ENCODE measurements at regions not wholly inside any gene's neighbourhood (a gene's known extent, or its start where the extent isn't known, plus 50 kb on each side); places are given as distances from the start of the nearest gene placed in this dataset.

DNA sequence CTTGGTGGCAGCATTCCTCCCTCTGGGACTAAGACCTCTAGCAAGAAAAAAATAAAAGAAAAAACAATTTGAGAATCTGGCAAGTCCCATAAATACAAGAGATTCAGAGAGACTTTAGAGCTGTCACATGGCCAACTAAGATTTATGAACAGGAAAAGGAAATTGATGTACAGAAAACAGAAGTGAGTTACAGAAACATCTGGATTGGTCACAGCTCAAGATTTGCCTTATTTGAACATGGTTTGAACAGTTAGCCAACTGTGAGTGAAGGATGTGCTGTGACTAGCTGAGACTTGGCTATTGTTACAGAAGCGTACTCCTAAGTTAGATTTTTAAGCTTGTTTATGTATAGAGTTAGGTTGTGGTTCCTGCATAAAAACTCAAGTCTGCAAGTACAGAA is 340.2 kb downstream of the SLCO4C1 start:
- H3K14ac ChIP-seq (ENCODE audit: low read length): no peak overlapping the region
- no peak overlapping the region for H3K18ac ChIP-seq (ENCODE audit: low read length)
- H2AFZ ChIP-seq (ENCODE audit: low read length): no peak overlapping the region
- H3K4me3 ChIP-seq (ENCODE audit: low read length in 2 of 2): no peak overlapping the region
- no peak overlapping the region for H3K4ac ChIP-seq (ENCODE audit: low read length)
- no peak overlapping the region for H3K4me2 ChIP-seq (ENCODE audit: insufficient read depth, low read length, poor library complexity, severe bottlenecking)
- H3K27me3 ChIP-seq (ENCODE audit: control insufficient read depth in 3 of 3, insufficient read depth in 3 of 3, low read depth in 1 of 3, low read length in 3 of 3): no peaks in the 10 kb centered on the region
- H2AK5ac ChIP-seq (ENCODE audit: low read depth, low read length): no peak overlapping the region
- WGBS, 2 donors (ENCODE audit: extremely low coverage in 2 of 2, insufficient read length in 2 of 2, insufficient replicate concordance in 1 of 2): no CpG with 5 or more reads among the region's 1 CpG
- H2BK15ac ChIP-seq (ENCODE audit: low read length): no peak overlapping the region
- H2BK120ac ChIP-seq (ENCODE audit: low read depth, low read length): no peak overlapping the region
- H3K27ac ChIP-seq (replicated peaks; ENCODE audit: low read length): no peak overlapping the region
- H2BK5ac ChIP-seq (ENCODE audit: low read length): no peak overlapping the region
- no peak overlapping the region for H2BK12ac ChIP-seq (ENCODE audit: low read length)
- H3K4me1 ChIP-seq (ENCODE audit: control insufficient read depth in 2 of 2, insufficient read depth in 1 of 2, low read depth in 1 of 2, low read length in 2 of 2): no peaks in the 10 kb centered on the region
- no peak overlapping the region for H4K8ac ChIP-seq (ENCODE audit: low read depth, low read length)
- H4K91ac ChIP-seq (ENCODE audit: low read depth, low read length, poor library complexity): no peak overlapping the region
- no peak for DNase-seq (ENCODE audit: low spot score)
- no peaks in the 10 kb centered on the region for H3K9me3 ChIP-seq (replicated peaks in 1 of 2; ENCODE audit: control insufficient read depth in 2 of 2, insufficient read depth in 1 of 2, low read depth in 1 of 2, low read length in 2 of 2)
- H3K23ac ChIP-seq (ENCODE audit: low read depth, low read length, poor library complexity): no peak overlapping the region
- no peaks in the 10 kb centered on the region for H3K79me1 ChIP-seq (ENCODE audit: low read depth, low read length)
- H3K9ac ChIP-seq (ENCODE audit: low read depth, low read length, poor library complexity): no peak overlapping the region
- no peaks in the 10 kb centered on the region for H3K36me3 ChIP-seq (replicated peaks in 1 of 2; ENCODE audit: control insufficient read depth in 2 of 2, insufficient read depth in 2 of 2, low read length in 2 of 2)

- H2BK12ac ChIP-seq (ENCODE audit: low read length): no peak overlapping the region
- H3K4me1 ChIP-seq (ENCODE audit: control insufficient read depth in 2 of 2, insufficient read depth in 1 of 2, low read depth in 1 of 2, low read length in 2 of 2): no peaks in the 10 kb centered on the region
- no peak overlapping the region for H3K14ac ChIP-seq (ENCODE audit: low read length)
- no peak overlapping the region for H2BK15ac ChIP-seq (ENCODE audit: low read length)
- no peak overlapping the region for H3K9ac ChIP-seq (ENCODE audit: low read depth, low read length, poor library complexity)
- H3K4me3 ChIP-seq (ENCODE audit: low read length in 2 of 2): no peak overlapping the region
- no peaks in the 10 kb centered on the region for H3K36me3 ChIP-seq (replicated peaks in 1 of 2; ENCODE audit: control insufficient read depth in 2 of 2, insufficient read depth in 2 of 2, low read length in 2 of 2)
- H3K27me3 ChIP-seq (ENCODE audit: control insufficient read depth in 3 of 3, insufficient read depth in 3 of 3, low read depth in 1 of 3, low read length in 3 of 3): no peaks in the 10 kb centered on the region
- no peak overlapping the region for H2BK120ac ChIP-seq (ENCODE audit: low read depth, low read length)
- no peak overlapping the region for H3K4ac ChIP-seq (ENCODE audit: low read length)
- H2BK5ac ChIP-seq (ENCODE audit: low read length): no peak overlapping the region
- no peak overlapping the region for H3K27ac ChIP-seq (replicated peaks; ENCODE audit: low read length)
- no peaks in the 10 kb centered on the region for H3K9me3 ChIP-seq (replicated peaks in 1 of 2; ENCODE audit: control insufficient read depth in 2 of 2, insufficient read depth in 1 of 2, low read depth in 1 of 2, low read length in 2 of 2)
- H3K18ac ChIP-seq (ENCODE audit: low read length): no peak overlapping the region
- no peak overlapping the region for H4K91ac ChIP-seq (ENCODE audit: low read depth, low read length, poor library complexity)
- H4K8ac ChIP-seq (ENCODE audit: low read depth, low read length): no peak overlapping the region
- H2AK5ac ChIP-seq (ENCODE audit: low read depth, low read length): no peak overlapping the region
- no peak for DNase-seq (ENCODE audit: low spot score)
- no peak overlapping the region for H2AFZ ChIP-seq (ENCODE audit: low read length)
- H3K23ac ChIP-seq (ENCODE audit: low read depth, low read length, poor library complexity): no peak overlapping the region
- H3K79me1 ChIP-seq (ENCODE audit: low read depth, low read length): no peaks in the 10 kb centered on the region
- no peak overlapping the region for H3K4me2 ChIP-seq (ENCODE audit: insufficient read depth, low read length, poor library complexity, severe bottlenecking)
These were observed 346.1 kb downstream of the SLCO4C1 start for GRCh38 chr5:101950019-101950418.

DNA sequence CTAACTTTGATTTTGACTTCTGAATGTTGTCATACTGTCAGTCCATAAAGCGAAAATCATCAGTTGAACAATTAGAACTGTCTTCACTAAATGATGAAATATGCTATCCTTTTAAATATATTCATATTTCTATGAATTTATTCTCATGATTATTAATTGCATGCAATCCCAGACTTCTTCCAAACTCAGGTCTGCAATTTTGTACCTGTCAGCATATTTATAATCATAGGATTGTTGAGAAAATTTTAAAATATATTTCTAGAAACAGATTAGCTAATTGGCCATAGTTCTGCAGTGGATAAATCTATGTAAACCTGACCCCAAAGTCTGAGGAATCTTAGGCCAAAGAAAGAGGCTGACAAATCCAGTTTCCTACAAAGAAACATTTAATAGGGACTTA is 347.5 kb downstream of the SLCO4C1 start:
- Histone ChIP-seq H3K23ac (ENCODE audit: low read depth, low read length, poor library complexity) (no peak overlapping the region), H3K36me3 (replicated peaks in 1 of 2; ENCODE audit: control insufficient read depth in 2 of 2, insufficient read depth in 2 of 2, low read length in 2 of 2) (no peaks in the 10 kb centered on the region), H2BK15ac (ENCODE audit: low read length) (no peak overlapping the region), H3K4me1 (ENCODE audit: control insufficient read depth in 2 of 2, insufficient read depth in 1 of 2, low read depth in 1 of 2, low read length in 2 of 2) (no peaks in the 10 kb centered on the region), H4K91ac (ENCODE audit: low read depth, low read length, poor library complexity) (no peak overlapping the region), H3K27me3 (ENCODE audit: control insufficient read depth in 3 of 3, insufficient read depth in 3 of 3, low read depth in 1 of 3, low read length in 3 of 3) (no peaks in the 10 kb centered on the region), H2AK5ac (ENCODE audit: low read depth, low read length) (no peak overlapping the region), H3K27ac (replicated peaks; ENCODE audit: low read length) (no peak overlapping the region), H3K9me3 (replicated peaks in 1 of 2; ENCODE audit: control insufficient read depth in 2 of 2, insufficient read depth in 1 of 2, low read depth in 1 of 2, low read length in 2 of 2) (no peaks in the 10 kb centered on the region), H2BK12ac (ENCODE audit: low read length) (no peak overlapping the region), H2BK120ac (ENCODE audit: low read depth, low read length) (no peak overlapping the region), H4K8ac (ENCODE audit: low read depth, low read length) (no peak overlapping the region), H3K14ac (ENCODE audit: low read length) (no peak overlapping the region), H3K18ac (ENCODE audit: low read length) (no peak overlapping the region), H3K4me3 (ENCODE audit: low read length in 2 of 2) (no peak overlapping the region), H3K4me2 (ENCODE audit: insufficient read depth, low read length, poor library complexity, severe bottlenecking) (no peak overlapping the region), H3K9ac (ENCODE audit: low read depth, low read length, poor library complexity) (no peak overlapping the region), H2BK5ac (ENCODE audit: low read length) (no peak overlapping the region), H3K4ac (ENCODE audit: low read length) (no peak overlapping the region), H3K79me1 (ENCODE audit: low read depth, low read length) (no peaks in the 10 kb centered on the region), H2AFZ (ENCODE audit: low read length) (no peak overlapping the region)
- DNase-seq (ENCODE audit: low spot score): no peak
- WGBS, 2 donors (ENCODE audit: extremely low coverage in 2 of 2, insufficient read length in 2 of 2, insufficient replicate concordance in 1 of 2): no CpG with 5 or more reads among the region's 1 CpG

- no peak overlapping the region for H3K9ac ChIP-seq (ENCODE audit: low read depth, low read length, poor library complexity)
- no peaks in the 10 kb centered on the region for H3K36me3 ChIP-seq (replicated peaks in 1 of 2; ENCODE audit: control insufficient read depth in 2 of 2, insufficient read depth in 2 of 2, low read length in 2 of 2)
- H2BK120ac ChIP-seq (ENCODE audit: low read depth, low read length): no peak overlapping the region
- no peak overlapping the region for H3K18ac ChIP-seq (ENCODE audit: low read length)
- no peaks in the 10 kb centered on the region for H3K9me3 ChIP-seq (replicated peaks in 1 of 2; ENCODE audit: control insufficient read depth in 2 of 2, insufficient read depth in 1 of 2, low read depth in 1 of 2, low read length in 2 of 2)
- H3K27me3 ChIP-seq (ENCODE audit: control insufficient read depth in 3 of 3, insufficient read depth in 3 of 3, low read depth in 1 of 3, low read length in 3 of 3): peaks cover 0 to 7% (median 0%) of the 10 kb centered on the region in 3 experiments
- no peak overlapping the region for H4K8ac ChIP-seq (ENCODE audit: low read depth, low read length)
- H3K23ac ChIP-seq (ENCODE audit: low read depth, low read length, poor library complexity): no peak overlapping the region
- no peak overlapping the region for H2BK5ac ChIP-seq (ENCODE audit: low read length)
- no peak overlapping the region for H3K4me3 ChIP-seq (ENCODE audit: low read length in 2 of 2)
- H3K4ac ChIP-seq (ENCODE audit: low read length): no peak overlapping the region
- H4K91ac ChIP-seq (ENCODE audit: low read depth, low read length, poor library complexity): no peak overlapping the region
- no peak overlapping the region for H2AFZ ChIP-seq (ENCODE audit: low read length)
- no peak overlapping the region for H2BK12ac ChIP-seq (ENCODE audit: low read length)
- H3K27ac ChIP-seq (replicated peaks; ENCODE audit: low read length): no peak overlapping the region
- H2BK15ac ChIP-seq (ENCODE audit: low read length): no peak overlapping the region
- peaks cover 0 to 1% of the 10 kb centered on the region in 2 donors for H3K4me1 ChIP-seq (ENCODE audit: control insufficient read depth in 2 of 2, insufficient read depth in 1 of 2, low read depth in 1 of 2, low read length in 2 of 2)
- H3K79me1 ChIP-seq (ENCODE audit: low read depth, low read length): no peaks in the 10 kb centered on the region
- no peak overlapping the region for H3K14ac ChIP-seq (ENCODE audit: low read length)
- H2AK5ac ChIP-seq (ENCODE audit: low read depth, low read length): no peak overlapping the region
- H3K4me2 ChIP-seq (ENCODE audit: insufficient read depth, low read length, poor library complexity, severe bottlenecking): no peak overlapping the region
- no peak for DNase-seq (ENCODE audit: low spot score)
- WGBS, 2 donors (ENCODE audit: extremely low coverage in 2 of 2, insufficient read length in 2 of 2, insufficient replicate concordance in 1 of 2): no CpG with 5 or more reads among the region's 1 CpG
These were observed 352.3 kb downstream of the SLCO4C1 start for GRCh38 chr5:101943784-101944183.
